B cell (primary cell): ENCODE measurements at regions not wholly inside any gene's neighbourhood (a gene's known extent, or its start where the extent isn't known, plus 50 kb on each side); places are given as distances from the start of the nearest gene placed in this dataset.

Experiments used
- ATAC-seq: fragments of 200-7000 bp; cut with Tn5 transposase; one replicate; pipeline ENCODE4 v1.10.0; 2021; ENCODE audit warnings: low read depth, mild to moderate bottlenecking, moderate number of reproducible peaks, moderate library complexity
- CTCF ChIA-PET: fragments of 350-600 bp; sonication (Branson Sonifier 250); formaldehyde crosslinking; loops from one replicate; lab custom pipeline; 2021; ENCODE audit warnings: antibody characterized with exemption, inconsistent platforms; lab: Charles Lee
- POLR2A ChIA-PET: fragments of 350-600 bp; sonication (Branson Sonifier 250); formaldehyde crosslinking; loops from one replicate; lab custom pipeline; 2021; ENCODE audit warnings: antibody characterized with exemption; lab: Charles Lee
- DNase-seq: peaks from one replicate; pipeline ENCODE4 v3.0.0; 2013
- H2AFZ ChIP-seq: 2 replicates; pipeline ENCODE4 v1.6.1; 2012; ENCODE audit warnings: mild to moderate bottlenecking, low read depth, low read length; ENCODE audit not compliant: insufficient read depth, poor library complexity, severe bottlenecking
- H3K27ac ChIP-seq, 2 donors: 1 replicate in 1 of 2; 2 replicates in 1 of 2; pipeline ENCODE4 v1.5.1; 2012 to 2013; ENCODE audit warnings: low read length in 2 of 2, mild to moderate bottlenecking in 2 of 2, moderate library complexity in 1 of 2
- H3K27me3 ChIP-seq, 4 experiments: fragments of 200-600 bp in 1 of 4; sonication (generic) in 1 of 4; replicated peaks in 1 of 4; 1 replicate in 2 of 4; 2 replicates in 2 of 4; pipeline versions ENCODE4 v1.6.1 to v1.7.0; 2013 to 2016; ENCODE audit warnings: low read length in 3 of 4, mild to moderate bottlenecking in 2 of 4, mixed read lengths in 1 of 4, moderate library complexity in 1 of 4; ENCODE audit not compliant: insufficient read depth in 4 of 4, control insufficient read depth in 3 of 4; ENCODE audit errors: control extremely low read depth in 1 of 4
- H3K36me3 ChIP-seq, 2 experiments: replicated peaks in 1 of 2; 1 replicate in 1 of 2; 2 replicates in 1 of 2; pipeline versions ENCODE4 v1.6.1 to v1.7.1; 2013; ENCODE audit warnings: low read length in 1 of 2; ENCODE audit not compliant: insufficient read depth in 2 of 2, control insufficient read depth in 1 of 2; ENCODE audit errors: control extremely low read depth in 1 of 2, extremely low read depth in 1 of 2
- H3K4me1 ChIP-seq, 2 donors: fragments of 200-600 bp in 1 of 2; sonication (generic) in 1 of 2; 1 replicate in 1 of 2; 2 replicates in 1 of 2; pipeline versions ENCODE4 v1.5.1 to v1.6.1; 2013 to 2017; ENCODE audit warnings: low read length in 2 of 2; ENCODE audit not compliant: control insufficient read depth in 2 of 2, insufficient read depth in 2 of 2
- H3K4me2 ChIP-seq: replicated peaks from 2 replicates; pipeline ENCODE3; 2012; ENCODE audit warnings: mild to moderate bottlenecking, low read depth, low read length; ENCODE audit not compliant: poor library complexity, severe bottlenecking
- H3K4me3 ChIP-seq, 5 experiments: fragments of 200-600 bp in 1 of 5; sonication (generic) in 1 of 5; 1 replicate in 3 of 5; 2 replicates in 2 of 5; pipeline versions ENCODE4 v1.5.1 to v1.7.0; 2011 to 2016; ENCODE audit warnings: low read length in 4 of 5, mild to moderate bottlenecking in 4 of 5, low read depth in 2 of 5, control low read depth in 1 of 5, moderate library complexity in 1 of 5; ENCODE audit not compliant: insufficient read depth in 1 of 5; ENCODE audit errors: control extremely low read depth in 1 of 5, extremely low read depth in 1 of 5
- H3K79me2 ChIP-seq: fragments of 200-600 bp; sonication (generic); one replicate; pipeline ENCODE4 v1.6.0; 2016; ENCODE audit warnings: low read length; ENCODE audit not compliant: control insufficient read depth, insufficient read depth
- H3K9ac ChIP-seq: fragments of 200-600 bp; sonication (generic); 2 replicates; pipeline ENCODE4 v1.6.1; 2017; ENCODE audit warnings: mild to moderate bottlenecking, low read length, moderate library complexity
- H3K9me3 ChIP-seq, 3 donors: one replicate each; pipeline versions ENCODE4 v1.6.1 to v1.7.1; 2013; ENCODE audit warnings: low read length in 2 of 3; ENCODE audit not compliant: control insufficient read depth in 2 of 3, insufficient read depth in 1 of 3; ENCODE audit errors: control extremely low read depth in 1 of 3
- H4K20me1 ChIP-seq: 2 replicates; pipeline ENCODE4 v1.6.0; 2012; ENCODE audit warnings: mild to moderate bottlenecking, low read length; ENCODE audit not compliant: insufficient read depth, control insufficient read depth, poor library complexity, severe bottlenecking
- H3K27ac Mint-ChIP-seq: one replicate; pipeline ENCODE4 v1.8.0; 2021; ENCODE audit warnings: mixed read lengths
- H3K27me3 Mint-ChIP-seq: one replicate; pipeline ENCODE4 v1.8.0; 2021; ENCODE audit warnings: mixed read lengths
- H3K4me1 Mint-ChIP-seq: one replicate; pipeline ENCODE4 v1.8.0; 2021; ENCODE audit warnings: mixed read lengths
- H3K4me3 Mint-ChIP-seq: one replicate; pipeline ENCODE4 v1.8.0; 2021; ENCODE audit warnings: mixed read lengths
- H3K9me3 Mint-ChIP-seq: one replicate; pipeline ENCODE4 v1.8.0; 2022; ENCODE audit warnings: mixed read lengths; ENCODE audit not compliant: insufficient read depth
- CTCF ChIP-seq: fragments of 200-600 bp; IDR thresholded peaks from one replicate; pipeline ENCODE4 v1.8.0; 2022; ENCODE audit warnings: antibody characterized with exemption, mild to moderate bottlenecking
- EZH2 ChIP-seq: IDR thresholded peaks from 2 replicates; pipeline ENCODE4 v1.6.1; 2012; ENCODE audit warnings: borderline replicate concordance, low read depth, mild to moderate bottlenecking, moderate library complexity, low read length; ENCODE audit not compliant: insufficient read depth, poor library complexity, severe bottlenecking
- WGBS: methylation state at CpG from one replicate; pipeline ENCODE4 v1.1.5; 2013; ENCODE audit warnings: missing lambda C conversion rate; ENCODE audit not compliant: insufficient coverage; 5-methylcytosine and 5-hydroxymethylcytosine counted together
- intact Hi-C: fragments of 100-400 bp; cut with micrococcal nuclease; formaldehyde crosslinking; loops from one replicate; pipeline ENCODE4 v1.10.0; 2022

GRCh38 chr1:56389813-56390212, 189.6 kb downstream of the PLPP3 start:
- H3K27ac ChIP-seq: no peak overlapping the region
- WGBS: 80% methylated on average over 1 of the region's 2 CpGs
- no peaks in the 10 kb centered on the region for H3K9me3 Mint-ChIP-seq
- H3K36me3 ChIP-seq: no peaks in the 10 kb centered on the region
- no peaks in the 10 kb centered on the region for H3K79me2 ChIP-seq
- H3K4me3 Mint-ChIP-seq: no peak overlapping the region
- no peaks in the 10 kb centered on the region for H3K4me1 Mint-ChIP-seq
- H3K9me3 ChIP-seq: no peaks in the 10 kb centered on the region
- no peaks in the 10 kb centered on the region for H3K27me3 Mint-ChIP-seq
- no peak overlapping the region for H3K27ac Mint-ChIP-seq
- TF ChIP-seq CTCF (no peak), EZH2 (no peak)
- H3K4me1 ChIP-seq: no peaks in the 10 kb centered on the region
- H3K4me2 ChIP-seq: no peak overlapping the region
- ATAC-seq: no peak
- no peaks in the 10 kb centered on the region for H4K20me1 ChIP-seq
- no peak overlapping the region for H3K4me3 ChIP-seq
- no peak overlapping the region for H2AFZ ChIP-seq
- CTCF ChIA-PET: no interaction called here
- POLR2A ChIA-PET: no interaction called here
- H3K9ac ChIP-seq: no peak overlapping the region
- intact Hi-C loops: no loop called here
- no peaks in the 10 kb centered on the region for H3K27me3 ChIP-seq
- DNase-seq: no peak

GRCh38 chr1:56387071-56387740, 192.2 kb downstream of the PLPP3 start:
- TF ChIP-seq CTCF (no peak), EZH2 (no peak)
- Histone ChIP-seq H3K4me3 (no peak overlapping the region), H3K4me1 (no peaks in the 10 kb centered on the region), H4K20me1 (no peaks in the 10 kb centered on the region), H3K27ac (no peak overlapping the region), H3K36me3 (no peaks in the 10 kb centered on the region), H2AFZ (no peak overlapping the region), H3K9me3 (no peaks in the 10 kb centered on the region), H3K9ac (no peak overlapping the region), H3K79me2 (no peaks in the 10 kb centered on the region), H3K4me2 (no peak overlapping the region), H3K27me3 (peaks cover 0 to 2% (median 0%) of the 10 kb centered on the region in 4 experiments)
- no peak overlapping the region for H3K27ac Mint-ChIP-seq
- H3K27me3 Mint-ChIP-seq: no peaks in the 10 kb centered on the region
- H3K4me1 Mint-ChIP-seq: no peaks in the 10 kb centered on the region
- DNase-seq (no peak), ATAC-seq (no peak)
- no peak overlapping the region for H3K4me3 Mint-ChIP-seq
- intact Hi-C loops: no loop called here
- no peaks in the 10 kb centered on the region for H3K9me3 Mint-ChIP-seq
- 0% methylated on average over 1 of the region's 1 CpG for WGBS
- ChIA-PET CTCF (interaction anchor here (0.7 kb wide), 1 partner anchor 198 kb away, joined by 3 read pairs; no protein-coding TSS in a partner anchor), POLR2A (no interaction called here)
